ENCODE measurements at regions not wholly inside any gene's neighbourhood (a gene's known extent, or its start where the extent isn't known, plus 50 kb on each side); places are given as distances from the start of the nearest gene placed in this dataset.

- TF ChIP-seq TAF1 (IDR thresholded peaks at IDR 0.05; ENCODE audit: borderline replicate concordance, insufficient read depth, low read length) (no peak), FOXP2 (optimal IDR thresholded peaks at IDR 0.05; ENCODE audit: borderline replicate concordance, extremely low read depth, extremely low read length, insufficient read depth) (no peak), POLR2AphosphoS5 (IDR thresholded peaks at IDR 0.05; ENCODE audit: low read depth, low read length) (no peak), SIN3A (IDR thresholded peaks at IDR 0.05; ENCODE audit: borderline replicate concordance, insufficient read depth, low read length) (no peak)
- TF ChIP-seq, protein P1, sequence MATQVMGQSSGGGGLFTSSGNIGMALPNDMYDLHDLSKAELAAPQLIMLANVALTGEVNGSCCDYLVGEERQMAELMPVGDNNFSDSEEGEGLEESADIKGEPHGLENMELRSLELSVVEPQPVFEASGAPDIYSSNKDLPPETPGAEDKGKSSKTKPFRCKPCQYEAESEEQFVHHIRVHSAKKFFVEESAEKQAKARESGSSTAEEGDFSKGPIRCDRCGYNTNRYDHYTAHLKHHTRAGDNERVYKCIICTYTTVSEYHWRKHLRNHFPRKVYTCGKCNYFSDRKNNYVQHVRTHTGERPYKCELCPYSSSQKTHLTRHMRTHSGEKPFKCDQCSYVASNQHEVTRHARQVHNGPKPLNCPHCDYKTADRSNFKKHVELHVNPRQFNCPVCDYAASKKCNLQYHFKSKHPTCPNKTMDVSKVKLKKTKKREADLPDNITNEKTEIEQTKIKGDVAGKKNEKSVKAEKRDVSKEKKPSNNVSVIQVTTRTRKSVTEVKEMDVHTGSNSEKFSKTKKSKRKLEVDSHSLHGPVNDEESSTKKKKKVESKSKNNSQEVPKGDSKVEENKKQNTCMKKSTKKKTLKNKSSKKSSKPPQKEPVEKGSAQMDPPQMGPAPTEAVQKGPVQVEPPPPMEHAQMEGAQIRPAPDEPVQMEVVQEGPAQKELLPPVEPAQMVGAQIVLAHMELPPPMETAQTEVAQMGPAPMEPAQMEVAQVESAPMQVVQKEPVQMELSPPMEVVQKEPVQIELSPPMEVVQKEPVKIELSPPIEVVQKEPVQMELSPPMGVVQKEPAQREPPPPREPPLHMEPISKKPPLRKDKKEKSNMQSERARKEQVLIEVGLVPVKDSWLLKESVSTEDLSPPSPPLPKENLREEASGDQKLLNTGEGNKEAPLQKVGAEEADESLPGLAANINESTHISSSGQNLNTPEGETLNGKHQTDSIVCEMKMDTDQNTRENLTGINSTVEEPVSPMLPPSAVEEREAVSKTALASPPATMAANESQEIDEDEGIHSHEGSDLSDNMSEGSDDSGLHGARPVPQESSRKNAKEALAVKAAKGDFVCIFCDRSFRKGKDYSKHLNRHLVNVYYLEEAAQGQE (IDR thresholded peaks at IDR 0.05; ENCODE audit: insufficient read depth in 1 of 2, low read depth in 2 of 2, low read length in 2 of 2) = no peak
These were observed 72.8 kb downstream of the XCL2 start for GRCh38 chr1:168470901-168471431.

DNA sequence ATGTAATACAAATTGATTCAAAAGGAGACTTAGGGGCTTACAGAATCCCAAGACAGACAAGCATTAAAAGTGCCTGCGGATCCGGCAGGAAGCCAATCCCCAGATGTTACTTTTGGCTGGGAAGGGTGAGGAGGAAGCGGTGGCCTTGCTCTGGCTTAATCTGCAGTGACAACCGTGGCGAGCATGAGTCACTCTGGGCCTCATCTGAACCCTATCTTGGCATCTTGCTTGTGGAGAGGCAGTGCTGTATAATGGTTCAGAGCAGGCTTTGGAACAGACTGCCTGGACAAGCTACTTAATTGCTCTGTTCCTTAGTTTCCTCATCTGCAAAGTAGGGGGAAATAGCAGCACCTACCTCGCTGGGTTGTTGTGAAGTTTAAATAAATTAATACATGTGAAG, 74.1 kb downstream of the XCL2 start:
- TF ChIP-seq, protein P1 (IDR thresholded peaks at IDR 0.05; ENCODE audit: insufficient read depth in 1 of 2, low read depth in 2 of 2, low read length in 2 of 2) = peak; percentile 41 to 78; a peak in 3 of 4 replicates
- TF ChIP-seq SIN3A (IDR thresholded peaks at IDR 0.05; ENCODE audit: borderline replicate concordance, insufficient read depth, low read length) (peak; percentile 81; the same call in 1 of the 2 replicates), POLR2AphosphoS5 (IDR thresholded peaks at IDR 0.05; ENCODE audit: low read depth, low read length) (peak; percentile 79), FOXP2 (optimal IDR thresholded peaks at IDR 0.05; ENCODE audit: borderline replicate concordance, extremely low read depth, extremely low read length, insufficient read depth) (peak; percentile 78), TAF1 (IDR thresholded peaks at IDR 0.05; ENCODE audit: borderline replicate concordance, insufficient read depth, low read length) (no peak; the same call in 1 of the 2 replicates)

GRCh38 chr1:168468822-168469221, 75.0 kb downstream of the XCL2 start:
- TF ChIP-seq, protein P1 (IDR thresholded peaks at IDR 0.05; ENCODE audit: insufficient read depth in 1 of 2, low read depth in 2 of 2, low read length in 2 of 2) = no peak
- TF ChIP-seq POLR2AphosphoS5 (IDR thresholded peaks at IDR 0.05; ENCODE audit: low read depth, low read length) (no peak), FOXP2 (optimal IDR thresholded peaks at IDR 0.05; ENCODE audit: borderline replicate concordance, extremely low read depth, extremely low read length, insufficient read depth) (no peak), SIN3A (IDR thresholded peaks at IDR 0.05; ENCODE audit: borderline replicate concordance, insufficient read depth, low read length) (no peak), TAF1 (IDR thresholded peaks at IDR 0.05; ENCODE audit: borderline replicate concordance, insufficient read depth, low read length) (no peak)

- TF ChIP-seq TAF1 (IDR thresholded peaks at IDR 0.05; ENCODE audit: borderline replicate concordance, insufficient read depth, low read length) = no peak
- TF ChIP-seq POLR2AphosphoS5 (IDR thresholded peaks at IDR 0.05; ENCODE audit: low read depth, low read length) = no peak
- TF ChIP-seq SIN3A (IDR thresholded peaks at IDR 0.05; ENCODE audit: borderline replicate concordance, insufficient read depth, low read length) = no peak
- TF ChIP-seq, protein P1 (IDR thresholded peaks at IDR 0.05; ENCODE audit: insufficient read depth in 1 of 2, low read depth in 2 of 2, low read length in 2 of 2) = no peak
- no peak for TF ChIP-seq FOXP2 (optimal IDR thresholded peaks at IDR 0.05; ENCODE audit: borderline replicate concordance, extremely low read depth, extremely low read length, insufficient read depth)
These were observed 75.6 kb downstream of the XCL2 start for GRCh38 chr1:168468042-168468809.
